AG10803 (cell line): ENCODE measurements at regions not wholly inside any gene's neighbourhood (a gene's known extent, or its start where the extent isn't known, plus 50 kb on each side); places are given as distances from the start of the nearest gene placed in this dataset.

Experiments used
- DNase-seq: peaks from one replicate; pipeline ENCODE4 v3.0.0; 2010; ENCODE audit warnings: low read depth
- H3K4me3 ChIP-seq: 2 replicates; pipeline ENCODE4 v1.5.1; 2011; ENCODE audit warnings: mild to moderate bottlenecking, low read length, control low read depth
- TF ChIP-seq, protein P1 (sequence below): conservative IDR thresholded peaks from 2 replicates; pipeline ENCODE4 v1.5.1; 2011; ENCODE audit warnings: mild to moderate bottlenecking, low read length, control low read depth, inconsistent platforms

DNA sequence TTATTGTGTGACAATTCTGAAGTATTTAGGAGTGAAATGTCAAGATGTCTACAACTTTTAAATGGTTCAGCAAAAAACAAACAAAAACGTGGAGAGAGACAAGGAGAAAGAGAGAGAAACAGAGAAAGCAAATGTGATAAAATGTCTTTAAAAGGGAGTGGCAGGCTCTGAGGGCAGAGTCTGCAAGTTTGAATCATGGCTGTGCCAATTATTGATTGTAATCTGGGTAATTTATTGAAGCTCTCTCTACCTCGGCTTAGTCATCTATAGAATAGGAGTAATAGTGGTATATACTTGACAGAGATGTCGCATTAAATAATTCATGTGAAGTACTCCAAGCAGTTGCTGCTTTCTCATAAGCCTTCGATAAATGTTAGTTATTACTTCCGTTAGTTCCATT is 61.3 kb upstream of the ARID1B start:
- TF ChIP-seq, protein P1, sequence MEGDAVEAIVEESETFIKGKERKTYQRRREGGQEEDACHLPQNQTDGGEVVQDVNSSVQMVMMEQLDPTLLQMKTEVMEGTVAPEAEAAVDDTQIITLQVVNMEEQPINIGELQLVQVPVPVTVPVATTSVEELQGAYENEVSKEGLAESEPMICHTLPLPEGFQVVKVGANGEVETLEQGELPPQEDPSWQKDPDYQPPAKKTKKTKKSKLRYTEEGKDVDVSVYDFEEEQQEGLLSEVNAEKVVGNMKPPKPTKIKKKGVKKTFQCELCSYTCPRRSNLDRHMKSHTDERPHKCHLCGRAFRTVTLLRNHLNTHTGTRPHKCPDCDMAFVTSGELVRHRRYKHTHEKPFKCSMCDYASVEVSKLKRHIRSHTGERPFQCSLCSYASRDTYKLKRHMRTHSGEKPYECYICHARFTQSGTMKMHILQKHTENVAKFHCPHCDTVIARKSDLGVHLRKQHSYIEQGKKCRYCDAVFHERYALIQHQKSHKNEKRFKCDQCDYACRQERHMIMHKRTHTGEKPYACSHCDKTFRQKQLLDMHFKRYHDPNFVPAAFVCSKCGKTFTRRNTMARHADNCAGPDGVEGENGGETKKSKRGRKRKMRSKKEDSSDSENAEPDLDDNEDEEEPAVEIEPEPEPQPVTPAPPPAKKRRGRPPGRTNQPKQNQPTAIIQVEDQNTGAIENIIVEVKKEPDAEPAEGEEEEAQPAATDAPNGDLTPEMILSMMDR, result no peak
- DNase-seq, result no peak
- H3K4me3 ChIP-seq, result no peak overlapping the region

DNA sequence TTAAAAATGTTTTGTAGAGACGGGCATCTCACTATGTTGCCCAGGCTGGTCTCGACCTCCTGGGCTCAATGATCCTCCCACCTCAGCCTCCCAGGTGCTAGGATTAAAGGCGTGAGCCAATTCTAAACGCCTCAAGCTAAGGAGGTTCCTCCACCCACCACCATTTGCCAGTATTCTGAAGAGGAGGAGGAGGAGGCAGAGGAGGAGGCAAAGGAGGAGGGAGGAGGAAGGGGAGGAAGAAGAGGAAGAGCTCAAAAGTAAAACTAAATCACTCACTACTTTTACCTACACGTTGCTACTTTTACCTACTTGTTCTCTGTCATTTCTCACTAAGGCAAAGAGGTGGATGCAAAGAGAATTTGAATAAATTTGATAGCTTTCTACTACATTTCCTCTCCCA is 63.6 kb upstream of the ARID1B start:
- TF ChIP-seq, protein P1, result no peak
- DNase-seq, result no peak
- no peak overlapping the region for H3K4me3 ChIP-seq

DNA sequence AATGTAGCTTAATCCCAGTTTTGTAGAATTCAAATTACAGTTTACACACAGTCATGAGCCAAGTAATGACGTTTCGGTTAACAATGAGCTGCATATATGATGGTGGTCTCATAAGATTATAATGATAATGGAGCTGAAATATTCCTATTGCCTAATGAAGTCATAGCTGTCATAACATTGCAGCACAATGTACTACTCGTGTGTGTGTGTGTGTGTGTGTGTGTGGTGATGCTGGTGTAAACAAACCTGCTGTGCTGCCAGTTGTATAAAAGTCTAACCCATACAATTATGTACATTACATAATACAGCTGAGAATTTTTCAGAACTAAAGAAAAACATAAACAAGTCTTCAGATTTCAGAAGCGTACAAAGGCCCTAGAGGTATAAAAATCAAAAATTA is 66.7 kb upstream of the ARID1B start:
- DNase-seq, result no peak
- H3K4me3 ChIP-seq, result no peak overlapping the region
- TF ChIP-seq, protein P1, result no peak

DNA sequence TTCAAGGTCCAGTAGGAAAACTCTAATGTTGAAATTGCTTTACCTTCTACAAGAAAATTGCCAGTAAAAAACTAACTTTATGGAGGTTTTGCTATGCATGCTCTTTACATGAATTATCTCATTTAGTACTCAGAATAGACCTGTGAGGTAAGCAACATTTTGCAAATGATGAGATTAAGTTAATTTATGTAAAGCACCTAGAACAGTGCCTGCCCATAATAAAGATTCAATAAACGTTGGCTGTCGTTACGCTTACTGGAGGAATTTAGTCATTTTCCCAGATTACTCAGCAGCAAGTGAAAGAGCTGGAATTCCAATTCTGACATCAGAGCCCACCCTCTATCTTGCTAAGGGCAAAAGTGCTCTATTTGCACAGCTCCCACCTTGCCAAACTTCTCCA is 69.4 kb upstream of the ARID1B start:
- TF ChIP-seq, protein P1, result no peak
- H3K4me3 ChIP-seq, result no peak overlapping the region
- DNase-seq, result no peak

DNA sequence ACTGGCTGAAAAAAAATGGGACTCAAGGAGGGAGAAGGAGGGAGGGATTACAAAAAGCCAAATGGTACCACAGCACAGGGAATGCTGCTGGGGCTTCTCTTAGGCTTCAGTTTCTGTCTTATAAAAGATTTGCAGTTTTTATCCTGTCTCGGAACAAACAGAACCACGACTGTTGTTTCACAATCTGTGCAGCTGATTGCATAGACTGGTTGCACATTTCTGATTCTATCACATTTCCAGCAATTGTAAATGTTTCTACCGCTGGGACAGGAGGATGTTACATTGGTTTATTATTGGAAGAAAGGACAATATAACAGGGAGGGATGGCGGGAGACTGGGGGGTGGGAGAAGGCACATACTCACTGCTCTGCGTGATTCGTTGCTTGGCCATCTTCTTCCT is 73.5 kb upstream of the ARID1B start:
- TF ChIP-seq, protein P1, result no peak

DNA sequence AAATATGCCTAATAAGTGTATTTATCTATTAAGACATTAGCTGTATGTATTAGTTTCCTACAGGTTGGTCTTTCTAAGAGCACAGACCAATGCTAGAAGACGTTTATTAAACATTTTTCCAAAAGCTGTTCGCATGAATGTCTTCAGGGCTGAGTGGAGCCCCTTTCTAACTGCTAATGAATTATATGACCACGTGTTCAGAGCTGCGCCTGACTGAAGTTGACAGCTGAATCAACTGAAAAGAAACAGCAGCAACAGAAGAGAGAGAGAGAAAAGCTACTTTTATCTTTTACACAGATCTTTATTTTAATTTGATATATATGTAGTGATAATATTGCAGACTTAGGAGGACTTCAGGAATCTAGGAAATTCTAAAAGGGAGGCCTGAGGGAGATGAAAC is 75.2 kb upstream of the ARID1B start:
- no peak for DNase-seq
- no peak overlapping the region for H3K4me3 ChIP-seq
- TF ChIP-seq, protein P1, result no peak

More for the DNA sequence above, 73.5 kb upstream of the ARID1B start:
- H3K4me3 ChIP-seq, result no peak overlapping the region
- DNase-seq, result peak; percentile 12

DNA sequence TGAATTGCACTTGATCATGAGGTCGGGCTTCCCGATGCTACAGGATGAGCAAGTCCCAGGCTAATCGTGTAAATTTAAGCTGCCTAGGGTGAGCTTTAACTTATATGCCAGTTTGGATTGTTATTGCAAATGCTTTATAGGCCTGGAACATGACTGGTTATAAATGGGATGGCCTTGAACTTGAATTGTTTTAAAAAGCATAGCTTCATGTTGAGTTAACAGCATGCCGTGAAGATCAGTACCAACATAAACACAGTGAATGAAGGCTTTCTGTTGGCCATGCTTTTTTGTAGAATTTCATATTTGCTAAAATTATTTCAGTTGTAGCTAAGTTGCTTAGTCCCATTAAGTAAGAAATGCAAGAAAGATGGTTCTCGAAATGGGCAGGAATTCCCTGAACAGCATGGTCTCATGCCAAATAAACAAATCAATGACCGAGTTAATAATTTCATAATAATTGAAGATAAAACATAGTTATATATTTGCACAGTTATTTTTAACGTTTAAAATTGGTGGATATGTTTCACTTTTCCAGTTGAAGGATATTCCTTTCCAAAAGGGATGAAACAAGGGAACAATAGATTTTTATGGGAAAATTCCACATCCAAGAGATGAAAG is 76.6 kb upstream of the ARID1B start:
- DNase-seq, result no peak
- TF ChIP-seq, protein P1, result no peak
- no peak overlapping the region for H3K4me3 ChIP-seq
